Stimulated activated CD4-positive, alpha-beta T cell treated with anti-CD3 and anti-CD28 coated beads, Interleukin-15, amount 100 ng/mL, for 24 hours (primary cell): ENCODE measurements at regions not wholly inside any gene's neighbourhood (a gene's known extent, or its start where the extent isn't known, plus 50 kb on each side); places are given as distances from the start of the nearest gene placed in this dataset.

Experiments
- DNase-seq: peaks from one replicate; pipeline ENCODE4 v3.0.0-alpha.2; 2020

- no peak for DNase-seq
Observed at GRCh38 chr14:104444159-104445030, 135.2 kb upstream of the C14orf180 start.

GRCh38 chr14:104445086-104445485, 134.5 kb upstream of the C14orf180 start:
- DNase-seq: no peak

- DNase-seq: no peak
Observed at GRCh38 chr14:104445832-104446381, 133.7 kb upstream of the C14orf180 start.

- no peak for DNase-seq
Observed at GRCh38 chr14:104446611-104447010, 133.0 kb upstream of the C14orf180 start.

- DNase-seq: no peak
Observed at GRCh38 chr14:104447750-104448149, 131.8 kb upstream of the C14orf180 start.

- DNase-seq: no peak
Observed at GRCh38 chr14:104448321-104448720, 131.2 kb upstream of the C14orf180 start.

GRCh38 chr14:104448721-104449120, 130.8 kb upstream of the C14orf180 start:
- no peak for DNase-seq

- no peak for DNase-seq
Observed at GRCh38 chr14:104450811-104451401, 128.7 kb upstream of the C14orf180 start.

- DNase-seq: no peak
Observed at GRCh38 chr14:104451474-104451873, 128.1 kb upstream of the C14orf180 start.

GRCh38 chr14:104458845-104459244, 120.7 kb upstream of the C14orf180 start:
- DNase-seq: no peak

- no peak for DNase-seq
Observed at GRCh38 chr14:104460791-104461651, 118.5 kb upstream of the C14orf180 start.

GRCh38 chr14:104461676-104462449, 117.7 kb upstream of the C14orf180 start:
- peak; percentile 17 for DNase-seq

- DNase-seq: no peak
Observed at GRCh38 chr14:104462651-104463630, 116.6 kb upstream of the C14orf180 start.

GRCh38 chr14:104464907-104465306, 114.7 kb upstream of the C14orf180 start:
- no peak for DNase-seq

- no peak for DNase-seq
Observed at GRCh38 chr14:104465482-104466390, 113.8 kb upstream of the C14orf180 start.

- DNase-seq: no peak
Observed at GRCh38 chr14:104467236-104467635, 112.3 kb upstream of the C14orf180 start.

GRCh38 chr14:104467641-104468040, 111.9 kb upstream of the C14orf180 start:
- DNase-seq: no peak

- no peak for DNase-seq
Observed at GRCh38 chr14:104469591-104469990, 110.0 kb upstream of the C14orf180 start.

- DNase-seq: no peak
Observed at GRCh38 chr14:104470588-104470987, 109.0 kb upstream of the C14orf180 start.

- DNase-seq: no peak
Observed at GRCh38 chr14:104471114-104471513, 108.5 kb upstream of the C14orf180 start.
